ENCODE measurements at regions not wholly inside any gene's neighbourhood (a gene's known extent, or its start where the extent isn't known, plus 50 kb on each side); places are given as distances from the start of the nearest gene placed in this dataset.

DNA sequence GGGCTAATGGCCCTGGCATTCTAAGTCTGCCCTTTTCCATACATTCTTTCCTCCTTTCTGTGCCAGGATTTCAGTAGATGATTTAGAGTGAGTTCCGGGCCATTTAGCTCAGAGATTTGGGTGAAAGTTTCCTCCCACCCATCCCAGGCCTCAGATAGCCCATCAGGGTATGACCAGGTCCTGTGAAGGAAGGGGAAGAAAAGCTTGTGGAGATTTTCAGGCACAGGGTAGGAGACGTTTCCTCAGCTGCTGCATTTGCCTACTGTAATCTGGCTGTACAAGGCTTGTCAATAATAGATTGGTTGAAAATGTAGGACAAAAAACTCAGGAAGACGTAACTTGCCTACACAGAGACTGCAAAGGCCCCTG, 63.2 kb upstream of the BCL6 start:
- WGBS (ENCODE audit: insufficient coverage) = 42% methylated on average over 2 of the region's 3 CpGs
- no peak overlapping the region for H3K4me3 Mint-ChIP-seq
- H4K20me1 ChIP-seq (ENCODE audit: control insufficient read depth, insufficient read depth, low read length, poor library complexity, severe bottlenecking) = no peaks in the 10 kb centered on the region
- no peak overlapping the region for H3K4me2 ChIP-seq (replicated peaks; ENCODE audit: low read depth, low read length, poor library complexity, severe bottlenecking)
- peaks cover 0 to 8% of the 10 kb centered on the region in 2 donors for H3K4me1 ChIP-seq (ENCODE audit: control insufficient read depth in 2 of 2, insufficient read depth in 2 of 2, low read length in 2 of 2)
- H2AFZ ChIP-seq (ENCODE audit: insufficient read depth, low read depth, low read length, poor library complexity, severe bottlenecking) = no peak overlapping the region
- no peak overlapping the region for H3K27ac ChIP-seq (ENCODE audit: low read length in 2 of 2)
- H3K4me3 ChIP-seq (ENCODE audit: control extremely low read depth in 1 of 5, extremely low read depth in 1 of 5, insufficient read depth in 1 of 5, low read depth in 2 of 5, low read length in 4 of 5) = no peak overlapping the region
- TF ChIP-seq, protein P1, sequence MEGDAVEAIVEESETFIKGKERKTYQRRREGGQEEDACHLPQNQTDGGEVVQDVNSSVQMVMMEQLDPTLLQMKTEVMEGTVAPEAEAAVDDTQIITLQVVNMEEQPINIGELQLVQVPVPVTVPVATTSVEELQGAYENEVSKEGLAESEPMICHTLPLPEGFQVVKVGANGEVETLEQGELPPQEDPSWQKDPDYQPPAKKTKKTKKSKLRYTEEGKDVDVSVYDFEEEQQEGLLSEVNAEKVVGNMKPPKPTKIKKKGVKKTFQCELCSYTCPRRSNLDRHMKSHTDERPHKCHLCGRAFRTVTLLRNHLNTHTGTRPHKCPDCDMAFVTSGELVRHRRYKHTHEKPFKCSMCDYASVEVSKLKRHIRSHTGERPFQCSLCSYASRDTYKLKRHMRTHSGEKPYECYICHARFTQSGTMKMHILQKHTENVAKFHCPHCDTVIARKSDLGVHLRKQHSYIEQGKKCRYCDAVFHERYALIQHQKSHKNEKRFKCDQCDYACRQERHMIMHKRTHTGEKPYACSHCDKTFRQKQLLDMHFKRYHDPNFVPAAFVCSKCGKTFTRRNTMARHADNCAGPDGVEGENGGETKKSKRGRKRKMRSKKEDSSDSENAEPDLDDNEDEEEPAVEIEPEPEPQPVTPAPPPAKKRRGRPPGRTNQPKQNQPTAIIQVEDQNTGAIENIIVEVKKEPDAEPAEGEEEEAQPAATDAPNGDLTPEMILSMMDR (IDR thresholded peaks at IDR 0.05) = no peak
- TF ChIP-seq EZH2 (IDR thresholded peaks at IDR 0.05; ENCODE audit: borderline replicate concordance, insufficient read depth, low read depth, low read length, poor library complexity, severe bottlenecking) = no peak
- H3K27me3 Mint-ChIP-seq = no peaks in the 10 kb centered on the region
- ChIA-PET POLR2A (interaction anchor here (0.6 kb wide), 1 partner anchor 362 kb away, joined by 5 read pairs; no protein-coding TSS in a partner anchor), CTCF (interaction anchor here (0.5 kb wide), 1 partner anchor 460 kb away, joined by 3 read pairs; no protein-coding TSS in a partner anchor)
- H3K27me3 ChIP-seq (replicated peaks in 1 of 4; ENCODE audit: control extremely low read depth in 1 of 4, control insufficient read depth in 3 of 4, insufficient read depth in 4 of 4, low read length in 3 of 4) = no peaks in the 10 kb centered on the region
- H3K9ac ChIP-seq (ENCODE audit: low read length) = no peak overlapping the region
- H3K4me1 Mint-ChIP-seq = peaks cover 14% of the 10 kb centered on the region
- DNase-seq (no peak), ATAC-seq (ENCODE audit: low read depth) (no peak)
- intact Hi-C loops (cut with micrococcal nuclease) = no loop called here
- H3K36me3 ChIP-seq (replicated peaks in 1 of 2; ENCODE audit: control extremely low read depth in 1 of 2, control insufficient read depth in 1 of 2, extremely low read depth in 1 of 2, insufficient read depth in 2 of 2, low read length in 1 of 2) = no peaks in the 10 kb centered on the region
- H3K9me3 Mint-ChIP-seq (ENCODE audit: insufficient read depth) = no peaks in the 10 kb centered on the region
- H3K79me2 ChIP-seq (ENCODE audit: control insufficient read depth, insufficient read depth, low read length) = no peaks in the 10 kb centered on the region
- H3K9me3 ChIP-seq (ENCODE audit: control extremely low read depth in 1 of 3, control insufficient read depth in 2 of 3, insufficient read depth in 1 of 3, low read length in 2 of 3) = no peaks in the 10 kb centered on the region
- H3K27ac Mint-ChIP-seq = no peak overlapping the region

DNA sequence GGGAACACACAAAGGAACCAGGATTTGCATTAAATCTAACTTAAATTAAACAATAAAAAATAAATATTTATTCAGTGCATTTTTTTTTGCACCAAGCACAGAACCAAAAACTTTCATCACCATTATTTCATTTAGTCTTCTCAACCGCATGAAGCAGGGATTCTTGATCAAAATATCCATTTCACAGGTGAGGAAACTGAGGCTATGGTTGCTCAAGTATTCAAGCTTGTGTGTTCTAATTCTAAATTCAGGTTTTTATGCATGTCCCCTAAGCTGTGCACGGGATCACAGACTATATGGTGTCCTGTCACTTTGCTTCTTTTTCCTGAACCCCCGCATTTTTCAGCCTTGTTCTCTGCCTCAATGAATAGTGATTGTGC, 64.3 kb upstream of the BCL6 start:
- H2AFZ ChIP-seq (ENCODE audit: insufficient read depth, low read depth, low read length, poor library complexity, severe bottlenecking) = no peak overlapping the region
- ChIA-PET CTCF (interaction anchor here (0.9 kb wide), 1 partner anchor 64 kb away, joined by 3 read pairs; the partner anchor contains the start of gene BCL6), POLR2A (no interaction called here)
- no peaks in the 10 kb centered on the region for H3K27me3 ChIP-seq (replicated peaks in 1 of 4; ENCODE audit: control extremely low read depth in 1 of 4, control insufficient read depth in 3 of 4, insufficient read depth in 4 of 4, low read length in 3 of 4)
- no peak overlapping the region for H3K27ac ChIP-seq (ENCODE audit: low read length in 2 of 2)
- no peaks in the 10 kb centered on the region for H3K27me3 Mint-ChIP-seq
- intact Hi-C loops (cut with micrococcal nuclease) = no loop called here
- no peaks in the 10 kb centered on the region for H3K36me3 ChIP-seq (replicated peaks in 1 of 2; ENCODE audit: control extremely low read depth in 1 of 2, control insufficient read depth in 1 of 2, extremely low read depth in 1 of 2, insufficient read depth in 2 of 2, low read length in 1 of 2)
- no peaks in the 10 kb centered on the region for H3K9me3 Mint-ChIP-seq (ENCODE audit: insufficient read depth)
- no peak for TF ChIP-seq EZH2 (IDR thresholded peaks at IDR 0.05; ENCODE audit: borderline replicate concordance, insufficient read depth, low read depth, low read length, poor library complexity, severe bottlenecking)
- TF ChIP-seq, protein P1 (IDR thresholded peaks at IDR 0.05) = no peak
- H3K4me1 ChIP-seq (ENCODE audit: control insufficient read depth in 2 of 2, insufficient read depth in 2 of 2, low read length in 2 of 2) = peaks cover 0 to 5% of the 10 kb centered on the region in 2 donors
- H3K4me2 ChIP-seq (replicated peaks; ENCODE audit: low read depth, low read length, poor library complexity, severe bottlenecking) = no peak overlapping the region
- no peak for DNase-seq
- no peak overlapping the region for H3K4me3 ChIP-seq (ENCODE audit: control extremely low read depth in 1 of 5, extremely low read depth in 1 of 5, insufficient read depth in 1 of 5, low read depth in 2 of 5, low read length in 4 of 5)
- no peaks in the 10 kb centered on the region for H3K79me2 ChIP-seq (ENCODE audit: control insufficient read depth, insufficient read depth, low read length)
- no peak overlapping the region for H3K4me3 Mint-ChIP-seq
- no peak for ATAC-seq (ENCODE audit: low read depth)
- peaks cover 7% of the 10 kb centered on the region for H3K4me1 Mint-ChIP-seq
- 100% methylated on average over 2 of the region's 3 CpGs for WGBS (ENCODE audit: insufficient coverage)
- H4K20me1 ChIP-seq (ENCODE audit: control insufficient read depth, insufficient read depth, low read length, poor library complexity, severe bottlenecking) = no peaks in the 10 kb centered on the region
- H3K9ac ChIP-seq (ENCODE audit: low read length) = no peak overlapping the region
- H3K9me3 ChIP-seq (ENCODE audit: control extremely low read depth in 1 of 3, control insufficient read depth in 2 of 3, insufficient read depth in 1 of 3, low read length in 2 of 3) = no peaks in the 10 kb centered on the region
- H3K27ac Mint-ChIP-seq = no peak overlapping the region

All from B cell (primary cell).